IPS DF 4.7 (cell line): ENCODE measurements at regions not wholly inside any gene's neighbourhood (a gene's known extent, or its start where the extent isn't known, plus 50 kb on each side); places are given as distances from the start of the nearest gene placed in this dataset.

Experiments
- DNase-seq: peaks from one replicate; pipeline ENCODE4 v3.0.0-alpha.2; 2013; ENCODE audit warnings: low spot score; ENCODE audit errors: extremely low read depth

DNA sequence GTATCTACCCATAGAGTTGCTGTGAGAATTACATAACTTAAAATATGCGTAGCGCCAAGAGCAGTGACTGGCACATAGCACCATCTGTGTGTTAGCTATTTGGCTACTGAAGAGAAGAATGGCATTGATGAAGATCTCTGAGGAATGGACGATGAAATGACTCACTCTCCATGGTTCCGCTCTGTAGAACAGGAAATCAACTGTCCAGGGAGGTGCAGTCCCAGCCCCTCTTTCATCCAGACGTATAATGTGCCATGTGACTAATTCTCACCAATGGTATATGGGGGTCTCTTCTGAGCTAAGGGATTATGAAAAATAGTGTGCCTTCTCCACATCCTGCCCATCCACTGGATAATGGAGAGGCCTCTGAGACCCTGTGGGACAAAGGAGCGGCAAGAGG lies 254.8 kb downstream of the CYP26B1 start:
- no peak for DNase-seq

DNA sequence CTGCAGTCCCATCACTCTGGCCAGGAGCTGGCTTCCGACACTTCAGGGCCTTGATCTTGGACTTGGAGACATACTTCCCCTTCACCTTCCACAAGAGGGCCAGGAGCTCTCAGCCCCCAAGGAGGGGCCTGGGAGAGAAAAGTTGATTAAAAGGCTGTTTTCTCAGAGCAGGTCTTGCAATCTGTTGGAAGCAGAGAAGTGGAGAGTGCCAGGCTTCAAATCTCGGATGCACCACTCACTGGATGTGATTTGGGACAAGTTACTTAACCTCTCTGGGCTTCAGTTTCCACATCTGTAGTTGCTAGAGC lies 255.3 kb downstream of the CYP26B1 start:
- no peak for DNase-seq

DNA sequence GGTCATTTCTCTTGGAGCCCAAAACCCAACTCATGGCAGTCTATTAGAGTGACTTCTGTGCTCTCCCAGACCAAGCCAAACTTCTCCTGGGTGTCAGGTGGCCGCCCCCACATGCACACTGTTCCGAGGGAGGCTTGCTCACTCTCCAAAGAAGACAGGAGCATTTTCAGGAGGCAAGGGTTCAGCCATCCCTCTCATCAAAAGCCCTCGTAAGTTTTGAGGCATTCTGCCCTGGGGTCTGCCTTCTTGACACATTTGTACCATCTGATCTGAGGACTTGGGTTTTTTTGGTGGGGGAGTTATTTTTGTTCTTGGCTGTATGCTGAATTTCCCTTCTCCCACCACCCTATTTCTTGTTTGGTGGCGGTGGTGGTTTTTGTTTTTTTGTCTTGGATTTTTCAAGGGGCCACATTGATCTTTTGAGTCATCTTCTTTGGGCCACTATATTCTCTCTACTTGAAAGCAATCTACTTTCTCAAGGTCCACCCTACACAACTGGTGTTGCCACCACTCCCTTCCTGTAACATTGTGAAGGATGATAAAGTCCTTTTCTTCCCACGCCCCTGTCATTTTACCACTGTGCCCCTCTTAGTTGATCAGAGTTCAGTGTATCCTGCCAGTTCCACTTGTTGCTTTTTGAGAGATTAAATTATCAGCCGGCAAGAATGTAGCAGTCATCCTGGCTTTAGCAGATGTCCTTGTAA lies 255.8 kb downstream of the CYP26B1 start:
- DNase-seq = no peak

DNA sequence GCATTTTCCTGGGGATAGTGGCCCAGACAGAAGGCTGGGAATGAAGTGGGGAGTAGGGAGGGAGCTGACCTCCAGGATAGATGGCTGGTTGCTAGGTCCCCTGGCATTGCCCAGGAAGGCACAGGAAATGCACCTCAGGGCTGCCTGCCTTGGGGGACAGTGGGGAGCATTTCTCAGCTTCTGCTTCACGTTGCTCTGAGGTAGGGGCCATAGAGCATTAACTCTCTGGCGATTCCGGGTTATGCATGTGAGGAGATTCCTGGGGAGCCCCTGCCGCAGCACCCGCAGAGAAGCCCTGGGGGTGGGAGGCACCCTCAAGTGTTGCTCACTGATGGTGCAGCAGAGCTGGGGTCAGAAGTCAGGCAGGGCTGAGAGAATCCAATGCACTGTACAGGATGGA lies 256.5 kb downstream of the CYP26B1 start:
- no peak for DNase-seq

DNA sequence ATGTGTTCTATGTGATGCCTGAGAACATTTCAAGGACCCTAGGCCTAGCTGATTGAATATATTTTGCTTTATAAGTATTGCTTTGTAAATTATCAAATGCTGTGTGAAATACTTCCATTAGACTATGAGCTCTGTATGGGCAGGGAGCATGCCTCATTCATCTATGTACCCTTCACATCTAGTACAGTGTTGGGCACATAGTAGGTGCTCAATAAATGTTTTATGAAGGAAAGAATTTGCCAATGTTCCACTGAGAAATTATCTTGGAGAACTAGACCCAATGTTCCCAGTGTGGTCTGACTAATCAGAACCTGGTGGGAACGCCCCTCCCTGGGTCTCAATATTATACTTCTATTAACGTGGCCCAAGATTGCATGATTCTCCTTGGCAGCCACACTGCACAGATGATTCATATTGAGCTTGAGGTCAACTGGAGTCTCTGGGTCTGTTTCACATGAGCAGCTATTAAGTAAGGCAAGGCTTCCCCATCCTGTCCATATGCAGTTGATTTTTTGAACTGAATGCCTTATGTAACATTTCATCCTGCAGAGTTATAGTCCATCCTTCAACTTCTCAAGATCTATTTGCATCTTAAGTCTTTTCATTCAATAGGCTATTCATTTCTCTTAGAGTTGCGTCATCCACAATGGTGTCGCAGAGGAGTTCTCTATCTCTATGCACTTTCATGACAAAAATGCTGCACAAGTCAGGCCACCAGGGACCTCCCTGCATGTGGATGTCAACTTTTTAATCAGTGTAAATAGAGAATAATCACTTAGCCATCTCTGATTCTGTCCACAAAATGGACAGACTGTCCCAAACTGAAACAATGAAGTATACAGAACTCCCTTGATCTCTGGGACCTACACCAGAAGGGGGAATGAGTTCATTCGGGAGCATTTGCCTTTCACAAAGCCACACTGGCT lies 257.6 kb downstream of the CYP26B1 start:
- no peak for DNase-seq

DNA sequence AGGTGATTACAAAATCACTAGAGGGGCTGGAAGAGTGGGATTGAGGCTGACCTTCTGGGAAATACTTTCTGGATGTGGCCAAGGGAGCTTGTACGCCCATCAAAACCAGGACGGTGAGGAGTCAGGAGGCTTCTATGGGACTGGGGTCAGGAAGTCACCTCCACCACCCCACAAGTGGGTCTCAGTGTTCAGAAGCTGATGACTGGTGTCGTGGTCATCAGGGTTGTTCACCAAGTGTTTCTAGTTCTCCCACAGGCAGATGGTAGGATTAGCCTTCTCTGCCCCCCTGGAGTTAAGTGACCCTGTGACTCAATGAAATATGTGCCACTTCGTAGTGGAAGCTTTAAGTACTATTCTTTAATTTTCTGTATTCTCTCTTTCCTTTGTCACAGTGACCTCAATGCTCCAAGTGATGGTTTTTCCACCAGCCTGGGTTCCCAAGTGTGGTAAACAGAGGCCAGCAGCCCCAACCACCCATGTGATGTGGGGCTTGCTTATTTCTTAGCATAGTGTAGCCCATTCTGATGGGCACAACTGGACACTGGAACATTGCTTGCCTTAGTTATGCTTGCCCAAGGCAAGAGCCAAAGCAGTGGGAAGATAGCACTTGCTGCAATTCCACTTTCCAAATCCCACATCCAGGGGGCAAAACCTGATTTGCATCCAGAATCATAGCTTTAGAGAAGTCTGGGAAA lies 258.8 kb downstream of the CYP26B1 start:
- no peak for DNase-seq

DNA sequence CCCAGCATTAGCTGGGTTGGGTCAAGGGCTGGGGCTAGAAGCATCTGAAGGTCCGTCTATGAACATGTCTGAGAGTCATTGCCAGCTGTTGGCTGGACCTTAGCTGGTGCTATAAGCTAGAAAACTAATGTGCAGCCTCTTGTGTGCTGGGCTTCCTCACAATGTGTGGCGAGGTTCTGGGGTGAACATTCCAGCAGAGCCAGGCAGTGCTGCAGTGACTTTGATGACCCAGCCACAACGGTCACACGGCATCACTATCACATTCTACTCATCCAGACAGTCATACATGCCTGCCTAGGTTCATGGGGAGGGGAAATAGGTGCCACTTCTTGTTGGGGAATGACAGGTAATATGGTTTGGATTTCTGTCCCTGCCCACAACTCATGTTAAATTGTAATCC lies 260.5 kb downstream of the CYP26B1 start:
- no peak for DNase-seq

DNA sequence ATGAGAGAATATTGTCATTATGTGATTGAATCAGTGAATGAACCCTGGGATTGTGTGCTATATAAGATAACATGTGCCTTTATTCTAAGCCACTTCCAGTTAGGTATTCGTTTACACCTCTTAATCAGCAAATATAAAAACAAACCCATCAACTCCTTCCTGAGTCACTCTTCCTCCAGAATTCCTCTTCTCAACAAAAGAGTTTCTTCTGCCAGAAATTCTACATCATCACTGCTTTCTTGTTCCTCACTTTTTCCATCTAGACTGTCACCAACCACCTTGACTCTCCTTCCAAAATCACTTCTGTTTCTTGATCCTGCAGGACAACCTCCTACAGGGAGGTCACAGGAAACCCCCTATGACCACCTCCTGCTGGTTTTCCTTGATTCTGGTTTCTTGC lies 261.4 kb downstream of the CYP26B1 start:
- DNase-seq = no peak

DNA sequence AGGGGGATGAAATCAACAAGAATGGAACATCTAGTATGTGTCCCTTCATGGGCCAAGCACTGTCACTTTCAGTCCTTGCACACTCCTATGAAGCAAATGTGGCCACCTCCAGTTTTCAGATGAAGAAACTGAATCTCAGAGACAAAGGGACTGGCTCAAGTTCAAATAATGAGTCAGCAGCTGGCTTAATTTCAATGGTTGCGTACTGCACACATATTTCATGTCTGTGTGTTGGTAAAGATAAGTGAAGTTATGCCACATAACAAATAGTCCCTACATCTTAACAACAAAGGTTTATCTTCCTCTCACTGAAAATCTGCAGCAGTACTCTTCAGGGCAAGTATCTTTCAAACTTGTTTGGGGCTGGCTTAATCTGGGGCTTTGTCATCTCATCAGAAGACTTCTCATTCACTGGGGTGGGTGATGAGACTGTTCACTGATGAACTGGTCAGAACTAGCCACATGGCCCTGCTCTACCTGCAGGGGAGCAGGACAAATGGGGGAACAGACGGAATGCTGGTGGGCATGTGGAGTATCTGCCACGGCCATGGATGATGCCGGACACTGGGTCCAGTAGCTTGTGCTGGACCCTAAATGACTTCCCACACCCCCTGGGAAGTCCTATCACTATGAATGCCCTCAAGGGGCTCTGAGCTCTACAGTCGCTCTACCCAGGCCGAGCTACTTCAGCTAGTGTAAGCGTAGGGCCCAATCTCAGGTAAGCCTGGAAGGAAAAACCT lies 263.2 kb downstream of the CYP26B1 start:
- DNase-seq = no peak

DNA sequence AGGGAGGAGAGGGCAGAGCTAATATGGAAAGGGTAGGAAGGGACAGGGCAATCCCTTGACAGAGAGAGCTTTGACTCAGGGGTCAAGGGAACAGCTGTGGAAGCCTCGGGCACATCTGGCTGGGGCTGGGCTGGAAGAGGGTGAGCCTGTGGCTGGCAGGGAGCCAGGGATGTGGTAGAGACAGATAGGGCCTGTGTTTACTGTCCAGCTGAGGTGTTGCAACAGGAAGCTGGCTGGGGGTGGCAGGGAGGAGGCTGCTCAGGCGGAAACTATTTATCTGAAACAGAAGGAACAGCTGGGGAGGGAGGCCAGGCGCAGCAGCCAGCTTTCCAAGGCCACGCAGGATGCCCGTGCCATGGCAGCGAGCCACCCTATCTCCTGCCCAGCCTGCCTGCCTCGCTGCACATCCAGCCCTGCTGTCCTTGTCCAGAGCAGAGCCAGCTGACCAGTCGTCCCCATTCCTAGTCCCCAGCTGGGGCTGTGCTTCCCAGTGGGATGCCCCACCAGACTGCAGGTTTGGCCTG lies 264.7 kb downstream of the CYP26B1 start:
- no peak for DNase-seq

DNA sequence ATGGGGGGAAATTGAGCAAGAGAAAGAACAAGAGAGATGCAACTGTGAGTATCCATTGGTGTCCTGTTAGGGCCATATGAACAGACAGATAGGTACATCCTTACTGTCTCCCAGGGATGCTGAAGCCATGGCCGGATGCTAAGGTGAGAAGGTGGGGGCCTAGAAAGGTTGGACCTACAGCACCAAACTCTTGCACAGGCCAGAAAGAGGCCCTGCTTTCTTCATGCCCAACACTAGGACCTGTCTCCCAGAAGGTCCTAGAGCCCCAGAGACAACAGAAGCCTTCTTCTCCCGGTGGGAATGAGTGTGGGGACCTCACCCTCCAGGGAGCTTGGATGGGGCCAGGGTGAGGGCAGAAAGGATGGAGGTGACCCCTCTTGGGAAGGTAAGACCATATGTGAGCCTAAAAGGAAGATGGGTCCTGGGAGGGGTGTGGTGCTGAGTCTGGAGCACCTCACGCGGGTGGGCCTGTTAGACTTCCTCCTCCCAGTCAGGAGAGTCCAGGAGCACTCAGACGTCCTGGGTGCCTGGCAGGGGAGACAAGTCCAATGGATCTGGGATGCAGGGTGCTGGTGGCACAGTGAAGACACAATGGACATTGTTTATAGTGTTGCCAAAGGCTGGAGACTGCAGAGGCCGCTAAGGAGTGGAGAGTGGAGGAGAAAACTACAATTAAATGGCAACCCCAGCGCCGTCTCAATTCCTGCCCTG lies 265.3 kb downstream of the CYP26B1 start:
- DNase-seq = no peak

DNA sequence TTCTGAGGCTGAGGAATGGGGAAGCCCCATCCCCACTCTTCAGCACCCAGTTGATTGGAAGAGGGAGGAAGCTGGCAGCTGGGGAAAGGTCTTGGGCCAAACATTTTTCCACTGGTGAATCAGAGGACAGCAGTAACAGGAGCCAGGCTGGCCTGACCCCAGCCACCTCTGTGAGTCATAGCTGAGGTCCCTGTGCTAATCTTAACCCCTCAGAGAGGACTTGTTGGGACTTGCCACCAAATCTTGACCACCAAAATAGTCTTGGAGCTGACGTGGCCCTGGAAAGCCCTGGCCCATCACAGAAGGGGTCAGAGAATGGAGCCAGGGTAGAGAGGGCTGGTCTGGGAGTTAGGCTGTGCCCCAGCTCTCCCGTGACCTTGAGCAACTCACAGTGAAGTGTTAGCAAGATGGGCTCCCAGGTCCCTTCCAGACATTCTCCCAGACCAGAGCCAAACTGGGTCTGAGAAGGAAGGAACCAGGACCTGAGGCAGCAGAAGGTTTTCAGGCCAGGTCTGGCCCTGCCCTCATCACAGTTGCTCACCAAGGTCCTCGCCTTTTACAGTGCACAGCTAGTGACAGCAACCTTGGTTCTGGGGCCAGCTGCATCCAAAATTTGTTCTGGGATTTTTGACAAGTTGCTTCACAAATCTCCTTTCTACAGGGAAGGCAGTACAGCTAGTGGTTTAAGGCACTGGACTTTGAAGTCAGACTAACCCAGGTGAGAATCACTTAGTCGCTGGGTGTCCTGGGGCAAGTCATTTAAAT lies 266.6 kb downstream of the CYP26B1 start:
- no peak for DNase-seq

DNA sequence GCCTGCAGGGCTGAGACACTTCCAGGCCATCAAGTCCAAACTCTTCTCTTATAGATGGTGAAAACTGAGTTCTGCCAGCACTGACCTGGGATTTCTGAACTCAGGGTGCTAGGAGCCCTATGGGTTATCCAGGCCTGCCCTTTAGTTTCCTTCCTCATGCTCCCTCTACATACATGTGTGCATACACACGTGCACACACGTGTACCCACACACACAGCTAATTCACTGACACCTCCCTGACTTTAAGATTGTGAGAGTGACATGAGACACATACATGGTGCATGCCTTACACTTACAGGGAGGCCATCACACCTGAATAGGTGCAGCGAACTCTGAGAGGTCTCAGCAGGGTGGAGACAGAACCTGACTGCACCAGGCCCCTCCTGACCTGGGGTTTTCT lies 267.4 kb downstream of the CYP26B1 start:
- DNase-seq = no peak

DNA sequence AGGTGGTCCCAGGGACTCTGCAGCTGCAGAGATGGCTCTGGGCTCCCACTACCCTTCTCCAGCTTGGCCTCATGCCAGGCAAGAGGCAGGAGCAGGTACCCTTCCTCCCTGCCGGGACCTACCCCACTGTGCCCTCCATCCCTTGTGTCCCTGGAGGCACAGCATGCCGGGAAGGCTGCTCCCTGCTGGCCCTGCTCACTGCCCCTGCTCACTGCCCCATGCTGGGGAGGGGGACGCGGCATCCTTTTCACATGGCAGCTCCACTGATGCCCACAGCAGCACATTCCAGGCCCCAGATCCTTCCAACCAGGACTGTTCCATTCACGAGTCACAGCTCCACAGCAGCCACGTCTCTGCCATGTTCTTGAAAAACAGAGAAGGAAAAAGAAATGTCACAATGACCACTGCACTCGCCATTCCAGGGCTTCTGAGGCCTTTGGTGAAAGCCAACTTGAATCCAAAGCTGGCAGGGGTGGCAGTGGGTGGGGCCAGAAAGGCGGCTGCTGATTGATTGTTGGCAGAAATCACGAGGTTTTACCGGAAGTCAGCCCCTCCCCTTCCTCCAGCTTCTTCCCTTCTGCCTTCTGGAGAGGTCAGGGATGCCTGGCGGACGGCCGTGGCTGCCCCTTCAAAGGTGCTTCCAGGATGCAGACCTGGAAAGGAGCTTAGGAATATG lies 268.0 kb downstream of the CYP26B1 start:
- no peak for DNase-seq

DNA sequence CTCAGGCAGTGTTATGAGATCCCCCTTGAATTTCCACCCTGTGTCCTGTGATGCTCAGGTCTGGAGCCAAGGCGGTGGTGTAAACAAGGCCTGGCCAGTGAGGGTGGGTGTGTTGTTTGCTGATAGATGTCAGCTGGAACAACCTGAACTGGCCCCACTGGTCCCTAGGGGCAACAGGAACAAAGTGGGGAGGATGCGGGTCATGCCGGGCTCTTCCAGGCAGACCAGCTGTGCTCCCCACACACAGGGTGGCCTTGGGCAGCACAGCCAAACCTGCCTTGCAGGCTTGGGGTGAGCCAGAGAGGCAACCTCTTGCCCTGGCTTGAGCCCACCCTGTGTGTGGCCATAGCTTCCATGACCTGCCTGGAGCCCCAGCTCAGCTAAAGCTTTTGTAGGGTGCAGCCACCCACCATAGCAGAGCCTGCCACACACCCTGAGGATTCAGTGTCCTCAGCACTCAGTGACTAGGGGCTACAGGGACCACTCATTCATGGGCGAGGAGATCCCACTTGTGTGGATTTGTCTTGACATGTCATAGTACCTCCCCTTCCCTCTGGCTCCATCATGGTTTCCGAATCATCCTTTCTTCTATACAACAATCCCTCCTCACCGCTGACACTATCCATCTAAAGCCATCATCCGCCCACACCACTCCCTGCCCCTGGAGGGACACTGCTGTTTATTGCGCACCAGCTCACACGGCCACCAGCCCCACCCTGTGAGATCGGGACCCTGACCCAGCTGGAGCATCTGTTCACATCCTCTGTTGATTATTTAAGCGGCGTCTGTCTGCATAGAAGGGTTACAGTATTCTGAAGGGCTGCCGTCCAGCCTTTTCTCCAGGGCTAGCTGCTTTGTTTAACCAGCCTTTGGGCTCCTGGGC lies 268.8 kb downstream of the CYP26B1 start:
- no peak for DNase-seq

DNA sequence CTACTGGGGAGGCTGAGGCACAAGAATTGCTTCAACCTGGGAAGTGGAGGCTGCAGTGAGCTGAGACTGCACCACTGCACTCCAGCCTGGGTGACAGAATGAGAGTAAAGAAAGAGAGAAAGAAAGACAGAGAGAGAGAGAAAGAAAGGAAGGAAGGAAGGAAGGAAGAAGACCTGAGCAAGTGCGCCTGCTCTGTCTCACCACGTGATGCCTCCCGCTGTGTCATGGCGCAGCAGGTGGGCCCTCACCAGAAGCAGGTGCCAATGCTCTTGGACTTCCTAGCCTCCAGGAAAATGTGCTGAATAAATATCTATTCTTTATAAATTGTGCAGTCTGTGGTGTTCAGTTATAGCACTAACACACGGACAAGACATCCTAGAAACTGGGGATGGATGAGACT lies 270.0 kb downstream of the CYP26B1 start:
- DNase-seq = no peak

DNA sequence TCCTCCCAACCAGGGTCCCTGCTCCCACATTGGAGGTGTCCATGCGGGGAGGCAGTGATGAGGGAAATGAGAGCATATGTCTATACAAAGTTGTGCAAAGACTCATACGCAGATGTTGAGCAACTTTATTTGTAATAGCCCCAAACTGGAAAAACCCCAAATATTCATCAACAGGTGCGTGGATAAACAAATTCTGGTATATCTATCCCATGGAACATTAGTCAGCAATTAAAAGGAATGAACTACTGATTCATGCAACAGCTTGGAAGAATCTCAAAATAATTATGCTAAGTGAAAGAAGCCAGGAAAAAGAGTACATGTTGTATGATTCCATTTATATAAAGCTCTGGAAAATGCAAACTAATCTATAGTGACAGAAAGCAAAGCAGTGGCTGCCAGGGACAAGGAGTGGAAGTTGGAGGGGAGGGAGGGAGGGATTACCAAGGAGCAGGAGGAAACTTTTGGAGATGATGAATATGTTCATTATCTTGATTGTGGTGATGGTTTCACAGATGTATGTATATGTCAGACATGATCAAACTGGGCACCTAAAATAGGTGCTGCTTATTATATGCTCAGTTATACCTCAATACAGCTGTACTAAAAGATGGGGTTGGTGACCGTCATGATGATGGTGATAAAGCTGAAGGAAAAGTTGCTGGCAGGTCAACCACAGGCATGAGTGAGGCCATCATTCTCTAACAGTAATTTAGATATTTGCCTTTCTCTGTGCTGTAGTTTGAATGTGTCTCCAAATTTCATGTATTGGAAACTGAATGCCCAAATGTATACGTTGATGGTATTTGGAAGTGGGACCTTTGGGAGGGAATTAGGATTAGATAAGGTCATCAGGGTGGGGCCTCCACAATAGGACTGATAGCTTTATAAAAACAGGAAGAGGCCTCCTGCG lies 270.9 kb downstream of the CYP26B1 start:
- DNase-seq = no peak
